ENCODE measurements at regions not wholly inside any gene's neighbourhood (a gene's known extent, or its start where the extent isn't known, plus 50 kb on each side); places are given as distances from the start of the nearest gene placed in this dataset.

GRCh38 chr2:82120654-82121053, 1816.1 kb upstream of the LRRTM1 start:
- no peak for DNase-seq (ENCODE audit: low spot score)
- ATAC-seq (ENCODE audit: low FRiP score): no peak
- no peak for TF ChIP-seq CTCF (IDR thresholded peaks at IDR 0.05)

GRCh38 chr2:82120115-82120514, 1815.6 kb upstream of the LRRTM1 start:
- TF ChIP-seq CTCF (IDR thresholded peaks at IDR 0.05): no peak
- ATAC-seq (ENCODE audit: low FRiP score) (no peak), DNase-seq (ENCODE audit: low spot score) (no peak)

- no peak for DNase-seq (ENCODE audit: low spot score)
- TF ChIP-seq CTCF (IDR thresholded peaks at IDR 0.05): no peak
- ATAC-seq (ENCODE audit: low FRiP score): no peak
Measured at GRCh38 chr2:82109418-82109817, 1804.9 kb upstream of the LRRTM1 start.

GRCh38 chr2:82098617-82099016, 1794.1 kb upstream of the LRRTM1 start:
- no peak for ATAC-seq (ENCODE audit: low FRiP score)
- no peak for DNase-seq (ENCODE audit: low spot score)
- no peak for TF ChIP-seq CTCF (IDR thresholded peaks at IDR 0.05)

GRCh38 chr2:82089518-82089917, 1785.0 kb upstream of the LRRTM1 start:
- no peak for DNase-seq (ENCODE audit: low spot score)
- ATAC-seq (ENCODE audit: low FRiP score): no peak

GRCh38 chr2:82084679-82085392, 1780.3 kb upstream of the LRRTM1 start:
- no peak for TF ChIP-seq CTCF (IDR thresholded peaks at IDR 0.05)
- DNase-seq (ENCODE audit: low spot score) (no peak), ATAC-seq (ENCODE audit: low FRiP score) (no peak)

More at GRCh38 chr2:82089518-82089917, 1785.0 kb upstream of the LRRTM1 start:
- no peak for TF ChIP-seq CTCF (IDR thresholded peaks at IDR 0.05)

- no peak for ATAC-seq (ENCODE audit: low FRiP score)
- no peak for TF ChIP-seq CTCF (IDR thresholded peaks at IDR 0.05)
- no peak for DNase-seq (ENCODE audit: low spot score)
Measured at GRCh38 chr2:82075875-82076274, 1771.3 kb upstream of the LRRTM1 start.

Measured in omental fat pad (tissue), 3 donors.